Adrenal gland (tissue), 5 donors: ENCODE measurements at regions not wholly inside any gene's neighbourhood (a gene's known extent, or its start where the extent isn't known, plus 50 kb on each side); places are given as distances from the start of the nearest gene placed in this dataset.

Experiments used
- CTCF ChIP-seq, 6 experiments: fragments of 450-650 bp in 4 of 6; fragments of 200-600 bp in 2 of 6; sonication (generic) in 1 of 6; IDR thresholded peaks; 1 replicate in 5 of 6; 2 replicates in 1 of 6; pipeline versions ENCODE4 v1.5.1 to v1.8.0; 2016 to 2021; ENCODE audit warnings: antibody characterized with exemption in 6 of 6, mild to moderate bottlenecking in 2 of 6, moderate library complexity in 1 of 6
- POLR2A ChIP-seq, 2 donors: fragments of 450-650 bp; IDR thresholded peaks; one replicate each; pipeline ENCODE4 v1.6.1; 2017; ENCODE audit warnings: antibody characterized with exemption in 2 of 2, mild to moderate bottlenecking in 2 of 2, moderate library complexity in 1 of 2
- donor health status: DM: no; HTN: no; CAD: no.

- TF ChIP-seq POLR2A (IDR thresholded peaks at IDR 0.05) (no peak), CTCF (IDR thresholded peaks at IDR 0.05) (no peak)
These were observed 182.2 kb upstream of the TNC start for GRCh38 chr9:115300116-115300515.
